ENCODE measurements at regions not wholly inside any gene's neighbourhood (a gene's known extent, or its start where the extent isn't known, plus 50 kb on each side); places are given as distances from the start of the nearest gene placed in this dataset.

DNA sequence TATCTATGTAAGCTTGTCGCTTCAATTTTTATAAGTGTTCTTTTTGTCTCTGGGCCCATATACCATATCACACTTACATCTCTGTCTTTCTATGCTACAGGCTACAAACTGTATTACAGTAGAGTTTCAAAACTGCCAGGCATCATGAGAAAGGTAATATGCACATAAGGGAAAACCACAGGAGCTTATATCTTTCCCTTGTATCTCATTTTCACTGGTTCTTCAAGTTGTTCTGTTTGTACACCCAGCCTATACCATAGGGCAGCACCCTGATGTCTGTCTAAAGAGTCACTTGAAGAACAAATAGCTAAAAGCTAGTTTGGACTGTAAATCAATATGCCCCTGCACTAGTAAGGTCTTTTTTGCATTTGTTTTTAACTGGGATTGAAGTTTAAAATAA lies 366.7 kb downstream of the FIGN start:
- TF ChIP-seq, protein P1, sequence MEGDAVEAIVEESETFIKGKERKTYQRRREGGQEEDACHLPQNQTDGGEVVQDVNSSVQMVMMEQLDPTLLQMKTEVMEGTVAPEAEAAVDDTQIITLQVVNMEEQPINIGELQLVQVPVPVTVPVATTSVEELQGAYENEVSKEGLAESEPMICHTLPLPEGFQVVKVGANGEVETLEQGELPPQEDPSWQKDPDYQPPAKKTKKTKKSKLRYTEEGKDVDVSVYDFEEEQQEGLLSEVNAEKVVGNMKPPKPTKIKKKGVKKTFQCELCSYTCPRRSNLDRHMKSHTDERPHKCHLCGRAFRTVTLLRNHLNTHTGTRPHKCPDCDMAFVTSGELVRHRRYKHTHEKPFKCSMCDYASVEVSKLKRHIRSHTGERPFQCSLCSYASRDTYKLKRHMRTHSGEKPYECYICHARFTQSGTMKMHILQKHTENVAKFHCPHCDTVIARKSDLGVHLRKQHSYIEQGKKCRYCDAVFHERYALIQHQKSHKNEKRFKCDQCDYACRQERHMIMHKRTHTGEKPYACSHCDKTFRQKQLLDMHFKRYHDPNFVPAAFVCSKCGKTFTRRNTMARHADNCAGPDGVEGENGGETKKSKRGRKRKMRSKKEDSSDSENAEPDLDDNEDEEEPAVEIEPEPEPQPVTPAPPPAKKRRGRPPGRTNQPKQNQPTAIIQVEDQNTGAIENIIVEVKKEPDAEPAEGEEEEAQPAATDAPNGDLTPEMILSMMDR (IDR thresholded peaks at IDR 0.05; ENCODE audit: unreplicated experiment): no peak
- BruUV-seq (replicated peaks): no TSS peak
- Mint-ChIP-seq H3K9me3 (ENCODE audit: unreplicated experiment) (no peaks in the 10 kb centered on the region), H3K4me1 (ENCODE audit: insufficient read depth, unreplicated experiment) (no peaks in the 10 kb centered on the region), H3K27ac (ENCODE audit: low read depth, unreplicated experiment) (no peak overlapping the region), H3K4me3 (ENCODE audit: unreplicated experiment) (no peak overlapping the region), H3K27me3 (ENCODE audit: insufficient read depth, unreplicated experiment) (no peaks in the 10 kb centered on the region), H3K36me3 (ENCODE audit: insufficient read depth, unreplicated experiment) (no peaks in the 10 kb centered on the region)
- ChIA-PET POLR2A (interaction anchor here (0.5 to 0.7 kb wide), 2 partner anchors 97 to 771 kb away, joined by 3 to 5 read pairs; no protein-coding TSS in a partner anchor), CTCF (interaction anchor here (0.6 to 0.7 kb wide), 4 partner anchors 52 to 1110 kb away, joined by 3 to 4 read pairs (median 3); no protein-coding TSS in a partner anchor)
- intact Hi-C loops (cut with micrococcal nuclease): no loop called here
- DNase-seq (ENCODE audit: unreplicated experiment): no peak

DNA sequence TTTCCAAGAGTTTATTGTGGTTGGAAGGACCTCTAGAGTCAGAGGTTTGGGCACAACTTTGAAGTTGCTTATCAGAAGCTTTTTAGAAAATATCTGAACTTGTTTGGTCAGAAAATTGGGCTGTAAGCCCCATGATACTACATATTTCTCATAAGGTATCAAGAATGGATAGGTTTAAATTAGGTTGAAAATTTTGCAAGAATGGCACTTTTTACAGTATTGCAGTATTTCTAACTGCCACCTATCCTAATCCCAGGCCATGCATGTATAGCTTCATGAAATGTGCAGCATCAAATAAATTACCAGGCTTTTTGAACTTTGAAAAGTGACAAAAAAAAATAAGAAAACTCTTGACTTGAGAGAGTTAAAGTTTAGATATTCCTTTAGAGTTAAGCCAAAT lies 367.2 kb downstream of the FIGN start:
- no peaks in the 10 kb centered on the region for H3K4me1 Mint-ChIP-seq (ENCODE audit: insufficient read depth, unreplicated experiment)
- no TSS peak for BruUV-seq (replicated peaks)
- no peak overlapping the region for H3K27ac Mint-ChIP-seq (ENCODE audit: low read depth, unreplicated experiment)
- intact Hi-C loops (cut with micrococcal nuclease): no loop called here
- H3K36me3 Mint-ChIP-seq (ENCODE audit: insufficient read depth, unreplicated experiment): no peaks in the 10 kb centered on the region
- H3K27me3 Mint-ChIP-seq (ENCODE audit: insufficient read depth, unreplicated experiment): no peaks in the 10 kb centered on the region
- CTCF ChIA-PET: interaction anchor here (0.6 to 0.7 kb wide), 3 partner anchors 53 to 1111 kb away, joined by 3 to 4 read pairs (median 3); no protein-coding TSS in a partner anchor
- H3K4me3 Mint-ChIP-seq (ENCODE audit: unreplicated experiment): no peak overlapping the region
- H3K9me3 Mint-ChIP-seq (ENCODE audit: unreplicated experiment): no peaks in the 10 kb centered on the region
- POLR2A ChIA-PET: interaction anchor here (0.7 kb wide), 1 partner anchor 772 kb away, joined by 5 read pairs; no protein-coding TSS in a partner anchor
- no peak for DNase-seq (ENCODE audit: unreplicated experiment)
- TF ChIP-seq, protein P1 (IDR thresholded peaks at IDR 0.05; ENCODE audit: unreplicated experiment): no peak

DNA sequence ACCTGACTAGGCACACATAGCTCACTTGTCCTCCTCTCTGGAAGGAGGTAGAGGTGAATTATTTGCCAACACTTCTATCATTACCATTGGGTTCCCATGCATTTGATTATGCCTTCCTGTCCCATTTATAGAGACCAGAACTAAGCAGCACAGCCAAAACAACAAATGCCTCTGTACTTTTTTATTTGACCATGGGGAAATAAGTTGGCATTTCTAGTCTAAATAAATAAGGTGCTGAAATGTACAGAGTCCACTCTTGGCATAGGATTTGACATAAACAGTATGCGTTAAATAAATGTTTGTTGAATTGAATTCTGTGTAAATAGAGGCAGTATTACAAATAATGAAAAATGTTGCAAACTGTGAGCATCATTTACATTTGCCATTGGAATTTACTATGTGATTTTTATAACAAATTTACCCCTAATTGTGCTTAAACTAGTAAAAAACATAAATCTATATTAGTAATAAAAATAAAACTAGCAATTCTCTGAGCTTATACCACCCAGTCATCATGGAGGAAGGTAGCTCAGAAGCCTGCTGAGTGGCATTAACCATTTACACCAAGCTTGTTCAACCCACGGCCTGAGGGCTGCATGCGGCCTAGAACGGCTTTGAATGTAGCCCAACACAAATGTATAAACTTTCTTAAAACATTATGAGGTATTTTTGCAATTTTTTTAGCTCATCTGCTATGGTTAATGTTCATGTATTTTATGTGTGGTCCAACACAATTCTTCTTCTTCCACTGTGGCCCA lies 367.8 kb downstream of the FIGN start:
- TF ChIP-seq, protein P1 (IDR thresholded peaks at IDR 0.05; ENCODE audit: unreplicated experiment): no peak
- intact Hi-C loops (cut with micrococcal nuclease): no loop called here
- DNase-seq (ENCODE audit: unreplicated experiment): no peak
- ChIA-PET POLR2A (no interaction called here), CTCF (no interaction called here)
- Mint-ChIP-seq H3K4me1 (ENCODE audit: insufficient read depth, unreplicated experiment) (no peaks in the 10 kb centered on the region), H3K27ac (ENCODE audit: low read depth, unreplicated experiment) (no peak overlapping the region), H3K27me3 (ENCODE audit: insufficient read depth, unreplicated experiment) (no peaks in the 10 kb centered on the region), H3K4me3 (ENCODE audit: unreplicated experiment) (no peak overlapping the region), H3K36me3 (ENCODE audit: insufficient read depth, unreplicated experiment) (no peaks in the 10 kb centered on the region), H3K9me3 (ENCODE audit: unreplicated experiment) (no peaks in the 10 kb centered on the region)
- no TSS peak for BruUV-seq (replicated peaks)

DNA sequence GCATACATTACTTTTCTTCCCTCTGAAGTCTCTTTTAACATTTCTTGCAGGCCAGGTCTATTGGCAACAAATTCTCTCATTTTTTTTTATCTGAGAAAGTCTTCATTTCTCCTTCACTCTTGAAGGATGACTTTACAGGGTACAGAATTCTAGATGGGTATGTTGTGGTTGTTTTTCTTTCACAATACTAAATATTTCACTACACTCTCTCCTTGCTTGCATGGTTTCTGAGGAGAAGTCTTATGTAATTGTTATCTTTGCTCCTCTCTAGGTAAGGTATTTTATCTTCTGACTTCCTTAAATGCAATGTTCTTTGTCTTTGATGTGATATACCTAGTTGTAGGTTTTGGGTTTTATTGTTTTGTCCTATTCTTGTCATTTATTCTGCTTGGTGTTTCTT lies 371.1 kb downstream of the FIGN start:
- intact Hi-C loops (cut with micrococcal nuclease): no loop called here
- CTCF ChIA-PET: interaction anchor here (0.6 kb wide), 1 partner anchor 1062 kb away, joined by 3 read pairs; no protein-coding TSS in a partner anchor

More for the DNA sequence above, 371.1 kb downstream of the FIGN start:
- no peaks in the 10 kb centered on the region for H3K36me3 Mint-ChIP-seq (ENCODE audit: insufficient read depth, unreplicated experiment)
- H3K4me1 Mint-ChIP-seq (ENCODE audit: insufficient read depth, unreplicated experiment): no peaks in the 10 kb centered on the region
- H3K4me3 Mint-ChIP-seq (ENCODE audit: unreplicated experiment): no peak overlapping the region
- POLR2A ChIA-PET: no interaction called here
- no TSS peak for BruUV-seq (replicated peaks)
- no peaks in the 10 kb centered on the region for H3K27me3 Mint-ChIP-seq (ENCODE audit: insufficient read depth, unreplicated experiment)
- TF ChIP-seq, protein P1 (IDR thresholded peaks at IDR 0.05; ENCODE audit: unreplicated experiment): no peak
- no peaks in the 10 kb centered on the region for H3K9me3 Mint-ChIP-seq (ENCODE audit: unreplicated experiment)
- H3K27ac Mint-ChIP-seq (ENCODE audit: low read depth, unreplicated experiment): no peak overlapping the region
- no peak for DNase-seq (ENCODE audit: unreplicated experiment)
